Trophoblast cell (in vitro differentiated cells and primary cell): ENCODE measurements at regions not wholly inside any gene's neighbourhood (a gene's known extent, or its start where the extent isn't known, plus 50 kb on each side); places are given as distances from the start of the nearest gene placed in this dataset.
"Not testable (repeated sequence)": the region's sequence is repeated elsewhere in the genome, so short reads cannot be mapped to it uniquely, and the experiment has no call there.

Experiments
- DNase-seq, 2 donors: peaks; one replicate each; pipeline ENCODE4 v3.0.0-alpha.2; 2016
- H2AFZ ChIP-seq: 2 replicates; pipeline ENCODE4 v1.6.1; 2013; ENCODE audit warnings: low read length, moderate library complexity, mild to moderate bottlenecking; ENCODE audit not compliant: insufficient read depth, poor library complexity
- H2AK5ac ChIP-seq: 2 replicates; pipeline ENCODE4 v1.6.1; 2013; ENCODE audit warnings: mild to moderate bottlenecking, low read length
- H2BK120ac ChIP-seq: 2 replicates; pipeline ENCODE4 v1.6.1; 2013; ENCODE audit warnings: low read length, mild to moderate bottlenecking, moderate library complexity; ENCODE audit not compliant: insufficient read depth, poor library complexity
- H2BK12ac ChIP-seq: 2 replicates; pipeline ENCODE4 v1.6.1; 2013; ENCODE audit warnings: mild to moderate bottlenecking, low read length, moderate library complexity
- H2BK5ac ChIP-seq: 2 replicates; pipeline ENCODE4 v1.6.1; 2013; ENCODE audit warnings: low read length, low read depth, moderate library complexity, mild to moderate bottlenecking; ENCODE audit not compliant: poor library complexity
- H3K14ac ChIP-seq: 2 replicates; pipeline ENCODE4 v1.6.1; 2013; ENCODE audit warnings: mild to moderate bottlenecking, low read length
- H3K18ac ChIP-seq: 2 replicates; pipeline ENCODE4 v1.6.1; 2013; ENCODE audit warnings: mild to moderate bottlenecking, low read length
- H3K23ac ChIP-seq: 2 replicates; pipeline ENCODE4 v1.6.1; 2013; ENCODE audit warnings: low read length
- H3K27ac ChIP-seq: 2 replicates; pipeline ENCODE4 v1.5.1; 2013; ENCODE audit warnings: low read depth, mild to moderate bottlenecking, inconsistent platforms, low read length, moderate library complexity
- H3K27me3 ChIP-seq: 2 replicates; pipeline ENCODE4 v1.6.1; 2013; ENCODE audit warnings: inconsistent platforms, mild to moderate bottlenecking, low read length, moderate library complexity; ENCODE audit not compliant: insufficient read depth
- H3K36me3 ChIP-seq, 2 experiments: 1 replicate in 1 of 2; 2 replicates in 1 of 2; pipeline ENCODE4 v1.6.1; 2013; ENCODE audit warnings: low read length in 2 of 2, mild to moderate bottlenecking in 2 of 2, moderate library complexity in 1 of 2; ENCODE audit not compliant: insufficient read depth in 2 of 2, control insufficient read depth in 1 of 2
- H3K4ac ChIP-seq: 2 replicates; pipeline ENCODE4 v1.6.1; 2013; ENCODE audit warnings: low read depth, mild to moderate bottlenecking, low read length, moderate library complexity
- H3K4me1 ChIP-seq, 2 experiments: 1 replicate in 1 of 2; 2 replicates in 1 of 2; pipeline ENCODE4 v1.6.1; 2013; ENCODE audit warnings: low read length in 2 of 2, mild to moderate bottlenecking in 2 of 2, moderate library complexity in 1 of 2; ENCODE audit not compliant: insufficient read depth in 2 of 2, control insufficient read depth in 1 of 2
- H3K4me2 ChIP-seq: 2 replicates; pipeline ENCODE4 v1.6.1; 2013; ENCODE audit warnings: inconsistent platforms, mild to moderate bottlenecking, low read length, moderate library complexity
- H3K4me3 ChIP-seq: 2 replicates; pipeline ENCODE4 v1.5.1; 2013; ENCODE audit warnings: mild to moderate bottlenecking, low read depth, low read length, inconsistent platforms
- H3K79me1 ChIP-seq: one replicate; pipeline ENCODE4 v1.6.1; 2013; ENCODE audit warnings: low read length
- H3K79me2 ChIP-seq: 2 replicates; pipeline ENCODE4 v1.6.1; 2013; ENCODE audit warnings: low read length, mild to moderate bottlenecking; ENCODE audit not compliant: control insufficient read depth, insufficient read depth, poor library complexity
- H3K9ac ChIP-seq: 2 replicates; pipeline ENCODE4 v1.6.1; 2013; ENCODE audit warnings: mild to moderate bottlenecking, low read length
- H3K9me3 ChIP-seq: 2 replicates; pipeline ENCODE4 v1.6.1; 2013; ENCODE audit warnings: low read depth, mild to moderate bottlenecking, control low read depth, inconsistent platforms, low read length; ENCODE audit not compliant: insufficient read depth
- H4K12ac ChIP-seq: 2 replicates; pipeline ENCODE4 v1.6.1; 2013; ENCODE audit warnings: low read depth, mild to moderate bottlenecking, low read length, moderate library complexity
- H4K8ac ChIP-seq: 2 replicates; pipeline ENCODE4 v1.6.1; 2013; ENCODE audit warnings: low read depth, mild to moderate bottlenecking, low read length, moderate library complexity
- H4K91ac ChIP-seq: one replicate; pipeline ENCODE4 v1.6.1; 2013; ENCODE audit warnings: low read depth, mild to moderate bottlenecking, low read length, moderate library complexity
- WGBS: extraction: QIAGEN DNeasy Blood & Tissue Kit; methylation state at CpG from one replicate; pipeline ENCODE4 v1.1.7; 2013; ENCODE audit warnings: missing lambda C conversion rate; ENCODE audit not compliant: insufficient read length, insufficient coverage; ENCODE audit errors: extremely low coverage; 5-methylcytosine and 5-hydroxymethylcytosine counted together

DNA sequence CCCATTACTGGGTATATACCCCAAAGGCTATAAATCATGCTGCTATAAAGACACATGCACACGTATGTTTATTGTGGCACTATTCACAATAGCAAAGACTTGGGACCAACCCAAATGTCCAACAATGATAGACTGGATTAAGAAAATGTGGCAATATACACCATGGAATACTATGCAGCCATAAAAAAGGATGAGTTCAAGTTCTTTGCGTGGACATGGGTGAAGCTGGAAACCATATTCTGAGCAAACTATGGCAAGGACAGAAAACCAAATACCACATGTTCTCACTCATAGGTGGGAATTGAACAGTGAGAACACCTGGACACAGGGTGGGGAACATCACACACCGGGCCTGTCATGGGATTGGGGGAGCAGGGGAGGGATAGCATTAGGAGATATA lies 54.4 kb upstream of the MUCL1 start:
- not testable (repeated sequence) for H3K9ac ChIP-seq, H3K27me3 ChIP-seq, H3K4ac ChIP-seq, H2AK5ac ChIP-seq, H2BK5ac ChIP-seq, H2BK120ac ChIP-seq, H3K9me3 ChIP-seq, H3K18ac ChIP-seq, DNase-seq, H3K27ac ChIP-seq, H4K91ac ChIP-seq, H3K4me2 ChIP-seq, H3K23ac ChIP-seq, H3K79me2 ChIP-seq, H4K8ac ChIP-seq, H2BK12ac ChIP-seq, H3K4me3 ChIP-seq, H4K12ac ChIP-seq, H2AFZ ChIP-seq, H3K4me1 ChIP-seq, H3K14ac ChIP-seq, H3K36me3 ChIP-seq, H3K79me1 ChIP-seq
- WGBS, result no CpG with 5 or more reads among the region's 3 CpGs

DNA sequence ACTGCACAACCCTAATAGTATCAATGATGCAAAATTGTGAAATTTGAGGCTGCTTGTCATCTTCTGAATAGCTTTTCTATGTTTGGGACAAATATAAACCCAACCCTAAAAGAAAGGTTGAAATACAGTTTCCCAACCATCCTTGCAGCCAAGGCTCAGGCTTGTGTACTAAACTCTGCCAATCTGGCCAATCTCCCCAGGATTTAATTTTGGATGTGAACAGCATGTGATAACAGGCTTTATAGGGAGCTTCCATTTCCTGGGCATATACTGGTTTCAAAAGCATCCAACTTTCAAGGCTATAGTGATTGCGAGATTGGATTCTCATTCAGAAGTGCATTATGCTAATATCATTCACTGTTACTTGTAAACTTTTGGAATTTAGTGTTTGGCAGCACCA lies 55.7 kb upstream of the MUCL1 start:
- H3K4ac ChIP-seq, result no peak overlapping the region
- no CpG with 5 or more reads among the region's 1 CpG for WGBS
- H2BK120ac ChIP-seq, result no peak overlapping the region
- H3K27me3 ChIP-seq, result no peaks in the 10 kb centered on the region
- H3K9me3 ChIP-seq, result no peaks in the 10 kb centered on the region
- H4K91ac ChIP-seq, result no peak overlapping the region
- no peaks in the 10 kb centered on the region for H3K79me2 ChIP-seq
- no peak overlapping the region for H2AK5ac ChIP-seq
- no peaks in the 10 kb centered on the region for H3K79me1 ChIP-seq
- no peak overlapping the region for H3K23ac ChIP-seq
- H2BK12ac ChIP-seq, result no peak overlapping the region
- no peak overlapping the region for H3K4me3 ChIP-seq
- no peak overlapping the region for H3K4me2 ChIP-seq
- H3K14ac ChIP-seq, result no peak overlapping the region
- no peak overlapping the region for H2BK5ac ChIP-seq
- H3K9ac ChIP-seq, result no peak overlapping the region
- no peak overlapping the region for H4K12ac ChIP-seq
- no peak for DNase-seq
- H3K18ac ChIP-seq, result no peak overlapping the region
- H3K36me3 ChIP-seq, result no peaks in the 10 kb centered on the region
- no peak overlapping the region for H3K27ac ChIP-seq
- H3K4me1 ChIP-seq, result no peaks in the 10 kb centered on the region
- H2AFZ ChIP-seq, result no peak overlapping the region
- no peak overlapping the region for H4K8ac ChIP-seq

GRCh38 chr12:54796991-54797390 lies 57.3 kb upstream of the MUCL1 start:
- Histone ChIP-seq H2BK5ac (no peak overlapping the region), H3K4me1 (no peaks in the 10 kb centered on the region), H3K18ac (no peak overlapping the region), H4K12ac (no peak overlapping the region), H3K4me3 (no peak overlapping the region), H3K23ac (no peak overlapping the region), H3K27me3 (no peaks in the 10 kb centered on the region), H4K91ac (no peak overlapping the region), H3K79me2 (no peaks in the 10 kb centered on the region), H4K8ac (no peak overlapping the region), H2AFZ (no peak overlapping the region), H3K9me3 (no peaks in the 10 kb centered on the region), H3K79me1 (no peaks in the 10 kb centered on the region), H3K36me3 (no peaks in the 10 kb centered on the region), H2AK5ac (no peak overlapping the region), H3K27ac (no peak overlapping the region), H2BK12ac (no peak overlapping the region), H3K4ac (no peak overlapping the region), H2BK120ac (no peak overlapping the region), H3K9ac (no peak overlapping the region), H3K4me2 (no peak overlapping the region), H3K14ac (no peak overlapping the region)
- DNase-seq, result no peak
- no CpG with 5 or more reads among the region's 2 CpGs for WGBS

DNA sequence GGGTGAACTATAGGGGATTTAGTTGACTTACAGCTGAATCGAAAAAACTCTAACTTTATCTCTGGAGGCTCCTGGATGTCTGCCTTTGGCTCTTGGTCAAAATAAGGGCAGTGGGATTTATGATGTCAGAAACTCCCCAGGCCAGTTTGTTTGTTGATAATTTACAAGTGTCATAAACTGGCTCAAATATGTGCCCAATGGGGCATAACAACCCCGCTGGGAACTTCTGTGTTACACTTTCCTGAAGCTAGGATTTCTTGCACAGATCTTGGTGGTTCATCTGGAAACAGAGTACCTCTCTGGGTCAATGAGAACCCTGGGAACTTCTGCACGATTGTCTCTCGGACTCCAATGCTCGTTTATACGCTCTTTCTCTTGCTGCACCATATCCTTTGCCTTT lies 58.7 kb upstream of the MUCL1 start:
- no peak overlapping the region for H3K9ac ChIP-seq
- H3K79me1 ChIP-seq, result no peaks in the 10 kb centered on the region
- DNase-seq, result no peak
- no peaks in the 10 kb centered on the region for H3K27me3 ChIP-seq
- H3K27ac ChIP-seq, result no peak overlapping the region
- no peaks in the 10 kb centered on the region for H3K9me3 ChIP-seq
- H4K8ac ChIP-seq, result no peak overlapping the region
- H2AFZ ChIP-seq, result no peak overlapping the region
- no peak overlapping the region for H3K4me3 ChIP-seq
- WGBS, result no CpG with 5 or more reads among the region's 6 CpGs
- no peak overlapping the region for H3K14ac ChIP-seq
- H3K79me2 ChIP-seq, result no peaks in the 10 kb centered on the region
- H3K18ac ChIP-seq, result no peak overlapping the region
- H3K4me1 ChIP-seq, result no peaks in the 10 kb centered on the region
- H3K4me2 ChIP-seq, result no peak overlapping the region
- no peak overlapping the region for H2BK12ac ChIP-seq
- no peak overlapping the region for H3K4ac ChIP-seq
- no peaks in the 10 kb centered on the region for H3K36me3 ChIP-seq
- H3K23ac ChIP-seq, result no peak overlapping the region
- no peak overlapping the region for H2BK5ac ChIP-seq
- H2BK120ac ChIP-seq, result no peak overlapping the region
- H4K91ac ChIP-seq, result no peak overlapping the region
- H2AK5ac ChIP-seq, result no peak overlapping the region
- H4K12ac ChIP-seq, result no peak overlapping the region
